ENCODE measurements at regions not wholly inside any gene's neighbourhood (a gene's known extent, or its start where the extent isn't known, plus 50 kb on each side); places are given as distances from the start of the nearest gene placed in this dataset.

GRCh38 chr9:119451426-119451825 lies 82.2 kb upstream of the BRINP1 start:
- DNase-seq (ENCODE audit: low spot score): no peak
- no peak overlapping the region for H3K4me3 ChIP-seq
- no peaks in the 10 kb centered on the region for H3K36me3 ChIP-seq
- H3K9me3 ChIP-seq: peaks cover 0 to 3% of the 10 kb centered on the region in 2 donors
- no peak overlapping the region for H3K27ac ChIP-seq
- no peaks in the 10 kb centered on the region for H3K4me1 ChIP-seq
- TF ChIP-seq CTCF (IDR thresholded peaks at IDR 0.05): no peak
- H3K27me3 ChIP-seq: no peaks in the 10 kb centered on the region

GRCh38 chr9:119443179-119443578 lies 73.9 kb upstream of the BRINP1 start:
- no peaks in the 10 kb centered on the region for H3K9me3 ChIP-seq
- no peak for DNase-seq (ENCODE audit: low spot score)
- no peaks in the 10 kb centered on the region for H3K4me1 ChIP-seq
- H3K4me3 ChIP-seq: no peak overlapping the region
- H3K27me3 ChIP-seq: no peaks in the 10 kb centered on the region
- no peak overlapping the region for H3K27ac ChIP-seq
- no peaks in the 10 kb centered on the region for H3K36me3 ChIP-seq
- no peak for TF ChIP-seq CTCF (IDR thresholded peaks at IDR 0.05)

GRCh38 chr9:119441832-119442231 lies 72.6 kb upstream of the BRINP1 start:
- no peaks in the 10 kb centered on the region for H3K36me3 ChIP-seq
- no peak overlapping the region for H3K27ac ChIP-seq
- no peak for TF ChIP-seq CTCF (IDR thresholded peaks at IDR 0.05)
- no peak overlapping the region for H3K4me3 ChIP-seq
- no peaks in the 10 kb centered on the region for H3K9me3 ChIP-seq
- no peaks in the 10 kb centered on the region for H3K4me1 ChIP-seq
- no peak for DNase-seq (ENCODE audit: low spot score)
- no peaks in the 10 kb centered on the region for H3K27me3 ChIP-seq

- TF ChIP-seq CTCF (IDR thresholded peaks at IDR 0.05): no peak
Observed at GRCh38 chr9:119441338-119441737, 72.1 kb upstream of the BRINP1 start.

GRCh38 chr9:119436261-119436660 lies 67.0 kb upstream of the BRINP1 start:
- no peaks in the 10 kb centered on the region for H3K9me3 ChIP-seq
- H3K4me3 ChIP-seq: no peak overlapping the region
- no peak for TF ChIP-seq CTCF (IDR thresholded peaks at IDR 0.05)
- no peaks in the 10 kb centered on the region for H3K36me3 ChIP-seq
- no peaks in the 10 kb centered on the region for H3K4me1 ChIP-seq
- DNase-seq (ENCODE audit: low spot score): no peak
- H3K27me3 ChIP-seq: no peaks in the 10 kb centered on the region
- H3K27ac ChIP-seq: no peak overlapping the region

More at GRCh38 chr9:119441338-119441737, 72.1 kb upstream of the BRINP1 start:
- Histone ChIP-seq H3K4me3 (no peak overlapping the region), H3K36me3 (no peaks in the 10 kb centered on the region), H3K9me3 (no peaks in the 10 kb centered on the region), H3K27me3 (no peaks in the 10 kb centered on the region), H3K4me1 (no peaks in the 10 kb centered on the region), H3K27ac (no peak overlapping the region)
- no peak for DNase-seq (ENCODE audit: low spot score)

GRCh38 chr9:119435076-119435475 lies 65.8 kb upstream of the BRINP1 start:
- DNase-seq (ENCODE audit: low spot score): no peak
- Histone ChIP-seq H3K4me1 (no peaks in the 10 kb centered on the region), H3K4me3 (no peak overlapping the region), H3K27ac (no peak overlapping the region), H3K9me3 (no peaks in the 10 kb centered on the region), H3K36me3 (no peaks in the 10 kb centered on the region), H3K27me3 (no peaks in the 10 kb centered on the region)
- TF ChIP-seq CTCF (IDR thresholded peaks at IDR 0.05): no peak

Measured in right atrium auricular region (tissue), 2 donors.